ENCODE measurements at regions not wholly inside any gene's neighbourhood (a gene's known extent, or its start where the extent isn't known, plus 50 kb on each side); places are given as distances from the start of the nearest gene placed in this dataset.

GRCh38 chr10:120689777-120690529 is 161.2 kb upstream of the WDR11 start:
- no peak for DNase-seq
- no peaks in the 10 kb centered on the region for H3K4me1 ChIP-seq (ENCODE audit: low read depth)
- H3K4me3 ChIP-seq, result no peak overlapping the region
- no peaks in the 10 kb centered on the region for H3K9me3 ChIP-seq
- intact Hi-C loops (cut with DNase I, micrococcal nuclease), result no loop called here
- TF ChIP-seq CTCF (IDR thresholded peaks at IDR 0.05), result no peak
- no peak for ATAC-seq
- no peaks in the 10 kb centered on the region for H3K36me3 ChIP-seq (ENCODE audit: low read depth)

- no peak for DNase-seq
- no peak for TF ChIP-seq CTCF (IDR thresholded peaks at IDR 0.05)
- Histone ChIP-seq H3K4me1 (ENCODE audit: low read depth) (no peaks in the 10 kb centered on the region), H3K9me3 (no peaks in the 10 kb centered on the region), H3K4me3 (no peak overlapping the region), H3K36me3 (ENCODE audit: low read depth) (no peaks in the 10 kb centered on the region)
- intact Hi-C loops (cut with DNase I, micrococcal nuclease), result no loop called here
- ATAC-seq, result no peak
Observed at GRCh38 chr10:120691625-120692024, 159.5 kb upstream of the WDR11 start.

- intact Hi-C loops (cut with DNase I, micrococcal nuclease), result no loop called here
- H3K9me3 ChIP-seq, result peaks cover 14% of the 10 kb centered on the region
- no peaks in the 10 kb centered on the region for H3K36me3 ChIP-seq (ENCODE audit: low read depth)
- H3K4me3 ChIP-seq, result no peak overlapping the region
- no peak for TF ChIP-seq CTCF (IDR thresholded peaks at IDR 0.05)
- DNase-seq (no peak), ATAC-seq (no peak)
- H3K4me1 ChIP-seq (ENCODE audit: low read depth), result no peaks in the 10 kb centered on the region
Observed at GRCh38 chr10:120700426-120700825, 150.7 kb upstream of the WDR11 start.

- Histone ChIP-seq H3K36me3 (ENCODE audit: low read depth) (no peaks in the 10 kb centered on the region), H3K4me3 (no peak overlapping the region), H3K9me3 (peaks cover 14% of the 10 kb centered on the region), H3K4me1 (ENCODE audit: low read depth) (no peaks in the 10 kb centered on the region)
- no peak for TF ChIP-seq CTCF (IDR thresholded peaks at IDR 0.05)
- DNase-seq (no peak), ATAC-seq (no peak)
- intact Hi-C loops (cut with DNase I, micrococcal nuclease), result no loop called here
Observed at GRCh38 chr10:120701381-120701780, 149.8 kb upstream of the WDR11 start.

GRCh38 chr10:120702032-120702431 is 149.1 kb upstream of the WDR11 start:
- no peaks in the 10 kb centered on the region for H3K36me3 ChIP-seq (ENCODE audit: low read depth)
- H3K4me3 ChIP-seq, result no peak overlapping the region
- H3K4me1 ChIP-seq (ENCODE audit: low read depth), result no peaks in the 10 kb centered on the region
- ATAC-seq, result no peak
- no peak for TF ChIP-seq CTCF (IDR thresholded peaks at IDR 0.05)
- no peak for DNase-seq
- intact Hi-C loops (cut with DNase I, micrococcal nuclease), result no loop called here
- peaks cover 14% of the 10 kb centered on the region for H3K9me3 ChIP-seq

- intact Hi-C loops (cut with DNase I, micrococcal nuclease), result no loop called here
- TF ChIP-seq CTCF (IDR thresholded peaks at IDR 0.05), result no peak
Observed at GRCh38 chr10:120705309-120705708, 145.9 kb upstream of the WDR11 start.

More at GRCh38 chr10:120705309-120705708, 145.9 kb upstream of the WDR11 start:
- ATAC-seq (no peak), DNase-seq (no peak)
- Histone ChIP-seq H3K4me1 (ENCODE audit: low read depth) (no peaks in the 10 kb centered on the region), H3K4me3 (no peak overlapping the region), H3K9me3 (no peaks in the 10 kb centered on the region), H3K36me3 (ENCODE audit: low read depth) (no peaks in the 10 kb centered on the region)

Data from mucosa of descending colon (tissue), 3 donors.